ENCODE measurements at regions not wholly inside any gene's neighbourhood (a gene's known extent, or its start where the extent isn't known, plus 50 kb on each side); places are given as distances from the start of the nearest gene placed in this dataset.

DNA sequence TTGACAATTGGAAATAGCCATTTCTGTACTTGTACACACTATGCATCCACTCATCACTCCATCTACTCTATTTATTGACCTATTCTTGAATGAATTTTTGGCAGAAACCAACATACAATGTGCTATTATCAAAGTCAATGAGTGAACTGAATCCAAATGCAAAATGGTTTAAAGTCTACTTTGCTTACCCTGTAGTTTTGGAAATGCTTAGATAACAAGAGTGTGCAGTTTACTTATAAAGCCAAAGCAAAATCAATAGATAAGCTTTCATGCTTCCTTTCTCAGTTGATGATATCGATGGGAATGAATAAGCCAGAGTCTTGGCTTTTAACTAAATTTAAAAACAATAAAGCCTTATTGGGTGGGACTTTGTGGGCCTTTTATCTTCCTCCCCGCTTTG, 58.9 kb upstream of the SPANXB1 start:
- Mint-ChIP-seq H3K4me1 (no peaks in the 10 kb centered on the region), H3K36me3 (ENCODE audit: low read depth) (no peaks in the 10 kb centered on the region), H3K27ac (no peak overlapping the region), H3K4me3 (no peak overlapping the region), H3K9me3 (no peaks in the 10 kb centered on the region), H3K27me3 (no peaks in the 10 kb centered on the region)
- intact Hi-C loops (cut with micrococcal nuclease) = no loop called here
- DNase-seq = no peak

DNA sequence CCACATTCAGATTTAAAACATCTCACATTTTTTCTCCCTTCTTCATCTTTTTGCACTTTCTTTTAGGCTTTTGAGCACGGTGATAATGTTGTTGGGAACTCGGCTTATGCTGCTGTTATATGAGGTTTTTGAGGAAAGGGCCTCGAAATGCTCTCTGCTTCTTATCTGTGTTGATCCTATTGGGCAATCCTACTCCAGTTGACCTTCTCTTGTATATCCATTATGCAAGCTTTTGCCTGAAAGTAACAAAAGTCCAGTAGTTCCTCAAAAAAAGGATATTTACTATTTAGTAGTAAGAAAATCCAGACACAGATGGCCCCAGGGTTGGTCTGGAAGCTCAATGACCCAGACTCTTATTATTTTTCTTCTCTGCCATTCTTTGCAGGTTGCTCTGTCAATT, 57.7 kb upstream of the SPANXB1 start:
- H3K36me3 Mint-ChIP-seq (ENCODE audit: low read depth) = no peaks in the 10 kb centered on the region
- H3K27me3 Mint-ChIP-seq = no peaks in the 10 kb centered on the region
- H3K4me1 Mint-ChIP-seq = no peaks in the 10 kb centered on the region
- H3K9me3 Mint-ChIP-seq = no peaks in the 10 kb centered on the region
- intact Hi-C loops (cut with micrococcal nuclease) = no loop called here
- no peak overlapping the region for H3K27ac Mint-ChIP-seq
- no peak for DNase-seq
- no peak overlapping the region for H3K4me3 Mint-ChIP-seq

DNA sequence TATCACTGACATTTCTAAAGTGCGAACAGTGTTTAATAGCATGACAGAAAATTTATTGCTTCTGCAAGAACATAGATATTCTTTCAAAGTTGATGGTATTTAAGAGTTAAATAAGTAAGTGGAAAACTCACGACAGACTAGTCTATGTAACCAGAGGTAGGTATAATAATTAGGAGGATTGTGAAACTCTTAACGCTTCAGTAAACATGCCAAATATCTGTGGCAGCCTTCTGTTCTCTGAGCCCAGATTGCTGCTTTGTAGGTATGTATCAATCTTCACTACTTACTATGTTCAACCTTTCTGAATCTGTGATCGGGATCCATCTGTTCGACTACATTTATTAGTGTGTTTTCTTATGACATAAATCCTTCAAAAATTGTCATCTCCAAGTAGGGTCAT, 53.6 kb upstream of the SPANXB1 start:
- Mint-ChIP-seq H3K4me3 (no peak overlapping the region), H3K27ac (no peak overlapping the region), H3K36me3 (ENCODE audit: low read depth) (no peaks in the 10 kb centered on the region), H3K9me3 (no peaks in the 10 kb centered on the region), H3K27me3 (no peaks in the 10 kb centered on the region), H3K4me1 (no peaks in the 10 kb centered on the region)
- no peak for DNase-seq
- intact Hi-C loops (cut with micrococcal nuclease) = no loop called here

DNA sequence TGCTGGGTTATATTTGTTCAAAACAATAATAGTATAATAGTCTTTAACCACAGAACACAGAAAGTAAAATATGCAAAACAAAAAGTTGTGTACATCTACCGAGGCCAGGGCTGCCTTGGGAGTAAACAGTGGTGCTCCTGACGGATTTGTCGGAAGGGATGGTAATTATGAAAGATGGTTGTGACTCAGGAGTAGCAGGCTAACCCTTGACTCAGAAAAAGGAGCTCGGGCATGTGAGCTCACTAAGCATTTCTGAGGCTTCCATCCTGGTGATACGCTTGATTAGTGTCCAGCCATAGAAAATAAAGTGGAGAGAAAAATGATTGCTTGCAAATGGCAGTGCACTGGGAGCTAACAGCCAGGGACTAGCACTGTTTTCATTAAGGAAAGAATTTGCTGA, 53.2 kb upstream of the SPANXB1 start:
- Mint-ChIP-seq H3K4me1 (no peaks in the 10 kb centered on the region), H3K27me3 (no peaks in the 10 kb centered on the region), H3K27ac (no peak overlapping the region), H3K36me3 (ENCODE audit: low read depth) (no peaks in the 10 kb centered on the region), H3K4me3 (no peak overlapping the region), H3K9me3 (no peaks in the 10 kb centered on the region)
- intact Hi-C loops (cut with micrococcal nuclease) = no loop called here
- no peak for DNase-seq

Measured in activated CD4-positive, alpha-beta T cell treated with anti-CD3 and anti-CD28 coated beads, Interleukin-2, amount 10 ng/mL, durations not matched to agents 24 days and 14 days (primary cell).